ENCODE measurements at regions not wholly inside any gene's neighbourhood (a gene's known extent, or its start where the extent isn't known, plus 50 kb on each side); places are given as distances from the start of the nearest gene placed in this dataset.

GRCh38 chr11:106197438-106197837 lies 120.0 kb downstream of the AASDHPPT start:
- TF ChIP-seq CTCF (IDR thresholded peaks at IDR 0.05): no peak
- no peak for TF ChIP-seq POLR2A (IDR thresholded peaks at IDR 0.05)

All from adrenal gland (tissue), 5 donors.